Astrocyte (in vitro differentiated cells and primary cell): ENCODE measurements at regions not wholly inside any gene's neighbourhood (a gene's known extent, or its start where the extent isn't known, plus 50 kb on each side); places are given as distances from the start of the nearest gene placed in this dataset.

Experiments
- CTCF ChIP-seq: IDR thresholded peaks from 2 replicates; pipeline ENCODE4 v1.5.1; 2011; ENCODE audit warnings: low read depth, mild to moderate bottlenecking, inconsistent platforms, low read length, moderate library complexity; ENCODE audit not compliant: insufficient read depth
- EZH2 ChIP-seq: IDR thresholded peaks from 2 replicates; pipeline ENCODE4 v1.6.1; 2012; ENCODE audit warnings: mild to moderate bottlenecking, low read length, inconsistent platforms; ENCODE audit not compliant: insufficient read depth

- TF ChIP-seq EZH2, result no peak
- no peak for TF ChIP-seq CTCF
These were observed 736.0 kb upstream of the NR2F2 start for GRCh38 chr15:95594496-95594895.
